Thyroid gland (tissue), 4 donors: ENCODE measurements at regions not wholly inside any gene's neighbourhood (a gene's known extent, or its start where the extent isn't known, plus 50 kb on each side); places are given as distances from the start of the nearest gene placed in this dataset.

ENCODE experiments used
- CTCF ChIP-seq, 6 experiments: fragments of 200-600 bp in 3 of 6; fragments of 450-650 bp in 3 of 6; sonication (generic) in 3 of 6; IDR thresholded peaks; one replicate each; pipeline ENCODE4 v1.5.1; 2016 to 2019; ENCODE audit warnings: antibody characterized with exemption in 6 of 6, mild to moderate bottlenecking in 2 of 6, inconsistent platforms in 1 of 6, moderate library complexity in 1 of 6
- POLR2A ChIP-seq, 2 donors: fragments of 450-650 bp; IDR thresholded peaks; one replicate each; pipeline ENCODE4 v1.6.1; 2017; ENCODE audit warnings: antibody characterized with exemption in 2 of 2, mild to moderate bottlenecking in 2 of 2, moderate library complexity in 1 of 2

GRCh38 chr3:115381931-115382330 is 234.8 kb upstream of the ZBTB20 start:
- TF ChIP-seq CTCF (IDR thresholded peaks at IDR 0.05) (no peak), POLR2A (IDR thresholded peaks at IDR 0.05) (no peak)
